Sigmoid colon (tissue), 6 donors: ENCODE measurements at regions not wholly inside any gene's neighbourhood (a gene's known extent, or its start where the extent isn't known, plus 50 kb on each side); places are given as distances from the start of the nearest gene placed in this dataset.
"Not testable (repeated sequence)": the region's sequence is repeated elsewhere in the genome, so short reads cannot be mapped to it uniquely, and the experiment has no call there.

Experiments
- DNase-seq: peaks from one replicate; pipeline ENCODE4 v3.0.0-alpha.2; 2019
- H3K27ac ChIP-seq, 4 donors: fragments of 200-600 bp; sonication (generic); one replicate each; pipeline ENCODE4 v1.5.1; 2016 to 2019; ENCODE audit warnings: mild to moderate bottlenecking in 1 of 4
- H3K27me3 ChIP-seq, 3 donors: fragments of 200-600 bp; sonication (generic); one replicate each; pipeline ENCODE4 v1.5.1; 2019; ENCODE audit warnings: mild to moderate bottlenecking in 1 of 3
- H3K36me3 ChIP-seq, 4 donors: fragments of 200-600 bp; sonication (generic); one replicate each; pipeline ENCODE4 v1.5.1; 2016 to 2019
- H3K4me1 ChIP-seq, 4 donors: fragments of 200-600 bp; sonication (generic); one replicate each; pipeline ENCODE4 v1.5.1; 2017 to 2019
- H3K4me3 ChIP-seq, 4 donors: fragments of 200-600 bp; sonication (generic); one replicate each; pipeline ENCODE4 v1.5.1; 2017 to 2019; ENCODE audit warnings: mild to moderate bottlenecking in 2 of 4, moderate library complexity in 1 of 4
- H3K9me3 ChIP-seq, 4 donors: fragments of 200-600 bp in 3 of 4; sonication (generic) in 3 of 4; one replicate each; pipeline versions ENCODE4 v1.5.1 to v1.6.1; 2013 to 2019
- CTCF ChIP-seq, 4 experiments: fragments of 450-650 bp in 3 of 4; fragments of 200-600 bp in 1 of 4; IDR thresholded peaks; one replicate each; pipeline ENCODE4 v1.5.1; 2016 to 2019; ENCODE audit warnings: antibody characterized with exemption in 4 of 4, mild to moderate bottlenecking in 3 of 4, moderate library complexity in 2 of 4
- EP300 ChIP-seq, 4 donors: sonication (generic); formaldehyde crosslinking; IDR thresholded peaks; one replicate each; pipeline ENCODE4 v1.6.1; 2017; ENCODE audit warnings: antibody characterized with exemption in 4 of 4
- POLR2A ChIP-seq, 2 donors: fragments of 450-650 bp; IDR thresholded peaks; one replicate each; pipeline ENCODE4 v1.6.1; 2016; ENCODE audit warnings: antibody characterized with exemption in 2 of 2, mild to moderate bottlenecking in 2 of 2, moderate library complexity in 2 of 2
- POLR2AphosphoS5 ChIP-seq, 4 donors: sonication (generic); formaldehyde crosslinking; IDR thresholded peaks; one replicate each; pipeline ENCODE4 v1.6.1; 2017; ENCODE audit warnings: antibody characterized with exemption in 4 of 4
- WGBS, 2 donors: extraction: QIAGEN DNeasy Blood & Tissue Kit; methylation state at CpG; one replicate each; pipeline ENCODE4 v1.1.7; 2013; 5-methylcytosine and 5-hydroxymethylcytosine counted together
- intact Hi-C: fragments of 100-400 bp; cut with DNase I; formaldehyde crosslinking; loops from one replicate; pipeline ENCODE4 v1.15.1; 2023
- donor health status: healthy with polysubstance abuse.
- donor health status: healthy.

DNA sequence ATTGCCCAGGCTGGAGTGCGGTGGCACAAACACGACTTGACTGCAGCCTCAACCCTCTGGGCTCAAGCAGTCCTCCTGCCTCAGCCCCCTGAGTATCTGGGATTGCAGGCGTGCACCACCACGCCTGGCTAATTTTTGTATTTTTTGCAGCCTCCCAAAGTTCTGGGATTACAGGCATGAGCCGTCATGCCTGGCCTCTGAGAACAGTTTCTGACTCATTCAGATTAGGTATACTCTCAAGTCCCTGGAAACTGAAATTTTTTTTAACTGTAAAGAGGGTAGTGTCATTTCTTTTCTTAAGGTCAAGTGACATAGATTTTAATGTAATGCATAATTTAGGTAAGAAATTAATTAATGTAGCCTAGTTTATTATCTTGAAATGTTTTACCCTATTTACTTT lies 104.7 kb downstream of the SEPTIN7 start:
- Histone ChIP-seq H3K4me1 (peaks cover 0 to 15% (median 10%) of the 10 kb centered on the region in 4 donors), H3K4me3 (no peak overlapping the region), H3K9me3 (no peaks in the 10 kb centered on the region), H3K36me3 (peaks cover 3 to 33% (median 6%) of the 10 kb centered on the region in 4 donors), H3K27me3 (no peaks in the 10 kb centered on the region), H3K27ac (no peak overlapping the region)
- intact Hi-C loops: no loop called here
- no peak for TF ChIP-seq EP300 (IDR thresholded peaks at IDR 0.05)
- no peak for DNase-seq
- 82 to 84% methylated on average over 5 of the region's 5 CpGs for WGBS, 2 donors

GRCh38 chr7:35906191-35906908 lies 105.5 kb downstream of the SEPTIN7 start:
- Histone ChIP-seq H3K36me3 (peaks cover 0 to 30% (median 6%) of the 10 kb centered on the region in 4 donors), H3K27me3 (no peaks in the 10 kb centered on the region), H3K4me3 (no peak overlapping the region), H3K27ac (peak overlapping the region in 2 of 4 donors; percentile 25 to 38), H3K4me1 (peaks cover 0 to 15% (median 10%) of the 10 kb centered on the region in 4 donors), H3K9me3 (no peaks in the 10 kb centered on the region)
- intact Hi-C loops: loop anchor here (2.0 kb wide), 2 partner anchors 106 to 198 kb away; partner anchors contain the start of gene SEPTIN7
- DNase-seq: peak; percentile 73
- no peak for TF ChIP-seq EP300 (IDR thresholded peaks at IDR 0.05)
- TF ChIP-seq CTCF (IDR thresholded peaks at IDR 0.05): peak; percentile 81 to 95 (median 88)
- no peak for TF ChIP-seq POLR2A (IDR thresholded peaks at IDR 0.05)
- peak in 2 of 4 donors; percentile 22 to 23 for TF ChIP-seq POLR2AphosphoS5 (IDR thresholded peaks at IDR 0.05)
- 56 to 58% methylated on average over 2 of the region's 2 CpGs for WGBS, 2 donors

- H3K9me3 ChIP-seq: no peaks in the 10 kb centered on the region
- intact Hi-C loops: no loop called here
- no peak for TF ChIP-seq EP300 (IDR thresholded peaks at IDR 0.05)
- no peak for TF ChIP-seq CTCF (IDR thresholded peaks at IDR 0.05)
- no peak for TF ChIP-seq POLR2AphosphoS5 (IDR thresholded peaks at IDR 0.05)
- no peak for TF ChIP-seq POLR2A (IDR thresholded peaks at IDR 0.05)
- no peak overlapping the region for H3K4me3 ChIP-seq
- peak; percentile 67 for DNase-seq
- H3K27me3 ChIP-seq: no peaks in the 10 kb centered on the region
- WGBS, 2 donors: 68 to 82% methylated on average over 11 of the region's 11 CpGs
- H3K27ac ChIP-seq: peak overlapping the region in 1 of 4 donors; percentile 5
- peaks cover 0 to 20% (median 3%) of the 10 kb centered on the region in 4 donors for H3K36me3 ChIP-seq
- H3K4me1 ChIP-seq: peaks cover 0 to 15% (median 10%) of the 10 kb centered on the region in 4 donors
These were observed 107.7 kb downstream of the SEPTIN7 start for GRCh38 chr7:35908331-35909216.

GRCh38 chr7:35909870-35910357 lies 109.1 kb downstream of the SEPTIN7 start:
- H3K27me3 ChIP-seq: no peaks in the 10 kb centered on the region
- no peaks in the 10 kb centered on the region for H3K9me3 ChIP-seq
- WGBS, 2 donors: 96 to 97% methylated on average over 4 of the region's 4 CpGs
- peaks cover 0 to 15% (median 10%) of the 10 kb centered on the region in 4 donors for H3K4me1 ChIP-seq
- H3K36me3 ChIP-seq: peaks cover 0 to 7% (median 0%) of the 10 kb centered on the region in 4 donors
- H3K4me3 ChIP-seq: no peak overlapping the region
- TF ChIP-seq CTCF (IDR thresholded peaks at IDR 0.05) (no peak), POLR2AphosphoS5 (IDR thresholded peaks at IDR 0.05) (no peak), EP300 (IDR thresholded peaks at IDR 0.05) (no peak)
- no peak overlapping the region for H3K27ac ChIP-seq
- no peak for DNase-seq
- intact Hi-C loops: no loop called here

DNA sequence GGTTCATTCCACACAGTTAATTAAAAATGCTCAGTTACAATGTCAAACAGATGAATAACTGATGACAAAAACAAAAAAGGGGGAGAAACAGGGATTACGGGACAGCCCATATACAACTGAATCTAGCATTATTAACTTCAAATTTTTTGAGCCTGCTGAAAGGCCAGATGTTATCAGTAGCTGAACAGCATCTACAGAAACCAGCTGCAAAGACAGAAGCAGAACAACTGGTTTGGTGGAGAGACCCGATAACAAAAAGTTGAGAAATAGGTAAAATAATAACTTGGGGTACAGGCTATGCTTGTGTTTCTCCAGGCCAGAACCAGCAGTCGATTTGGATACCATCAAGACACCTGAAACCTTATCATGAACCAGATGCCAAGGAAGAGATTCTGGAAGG lies 109.8 kb downstream of the SEPTIN7 start:
- 95 to 98% methylated on average over 3 of the region's 3 CpGs for WGBS, 2 donors
- DNase-seq, H3K27me3 ChIP-seq, H3K9me3 ChIP-seq, intact Hi-C loops, H3K4me3 ChIP-seq, H3K27ac ChIP-seq, H3K36me3 ChIP-seq: not testable (repeated sequence)
- peaks cover 0 to 15% (median 10%) of the 10 kb centered on the region in 4 donors for H3K4me1 ChIP-seq

- H3K27ac ChIP-seq, H3K36me3 ChIP-seq, H3K4me3 ChIP-seq, DNase-seq, H3K27me3 ChIP-seq, intact Hi-C loops, H3K9me3 ChIP-seq: not testable (repeated sequence)
- 98% methylated on average over 2 of the region's 2 CpGs for WGBS, 2 donors
- peaks cover 0 to 11% (median 6%) of the 10 kb centered on the region in 4 donors for H3K4me1 ChIP-seq
These were observed 112.5 kb downstream of the SEPTIN7 start for GRCh38 chr7:35913350-35913749.

DNA sequence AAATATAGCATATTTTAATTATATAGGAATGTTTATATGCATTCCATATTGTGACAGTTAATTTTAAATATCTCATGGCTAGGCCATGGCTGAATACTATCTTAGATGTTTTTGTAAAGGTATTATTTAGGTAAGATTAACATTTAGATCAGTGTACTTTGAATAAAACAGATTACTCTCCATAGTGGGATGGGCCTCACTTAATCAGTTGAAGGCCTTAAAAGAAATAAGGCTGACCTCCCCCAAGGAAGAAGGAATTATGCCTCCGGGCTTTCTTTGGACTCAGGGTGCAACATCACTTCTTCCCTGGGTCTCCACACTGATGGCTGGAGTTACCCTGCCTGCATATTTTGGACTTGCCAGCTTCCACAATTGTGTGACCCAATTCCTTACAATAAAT lies 113.4 kb downstream of the SEPTIN7 start:
- H3K27ac ChIP-seq, H3K4me3 ChIP-seq, H3K4me1 ChIP-seq, intact Hi-C loops, DNase-seq, H3K36me3 ChIP-seq, H3K27me3 ChIP-seq, H3K9me3 ChIP-seq: not testable (repeated sequence)
- WGBS, 2 donors: 94 to 98% methylated on average over 1 of the region's 1 CpG

- not testable (repeated sequence) for H3K27ac ChIP-seq
- 79 to 82% methylated on average over 6 of the region's 6 CpGs for WGBS, 2 donors
- intact Hi-C loops: loop anchor here (5.0 kb wide), 1 partner anchor 402 kb away; no protein-coding TSS in a partner anchor
These were observed 114.5 kb downstream of the SEPTIN7 start for GRCh38 chr7:35915247-35915955.

More at GRCh38 chr7:35915247-35915955, 114.5 kb downstream of the SEPTIN7 start:
- H3K4me1 ChIP-seq, H3K27me3 ChIP-seq, H3K4me3 ChIP-seq, DNase-seq, H3K36me3 ChIP-seq, H3K9me3 ChIP-seq: not testable (repeated sequence)
